ENCODE measurements at regions not wholly inside any gene's neighbourhood (a gene's known extent, or its start where the extent isn't known, plus 50 kb on each side); places are given as distances from the start of the nearest gene placed in this dataset.
A peak's percentile ranks its signal among the peaks of the same experiment; 100 is the strongest.

GRCh38 chr13:89925107-89925506 lies 1422.4 kb upstream of the MIR17HG start (continued):
- TF ChIP-seq ZNF764 (CRISPR knock-in tag; IDR thresholded peaks at IDR 0.05; ENCODE audit: low read depth) (0 out of 2 replicates have a peak, but pooled peaks have one; percentile 38), HNRNPLL (IDR thresholded peaks at IDR 0.05; ENCODE audit: low read depth, low read length, poor library complexity, severe bottlenecking) (no peak), ZNF57 (CRISPR knock-in tag; IDR thresholded peaks at IDR 0.05) (no peak)

GRCh38 chr13:89930861-89931260 lies 1416.6 kb upstream of the MIR17HG start:
- Histone ChIP-seq H3K4me2 (ENCODE audit: insufficient read depth, low read length) (no peak overlapping the region), H3K27ac (ENCODE audit: extremely low read depth, low read depth, low read length) (no peak overlapping the region), H3K9ac (ENCODE audit: insufficient read depth in 1 of 2, low read depth in 2 of 2, low read length in 2 of 2) (no peak overlapping the region), H4K20me1 (replicated peaks; ENCODE audit: control insufficient read depth, insufficient read depth, low read length) (no peaks in the 10 kb centered on the region), H2AFZ (ENCODE audit: low read depth, low read length) (no peak overlapping the region), H3K9me1 (ENCODE audit: control insufficient read depth, insufficient read depth, low read length) (no peaks in the 10 kb centered on the region), H3K79me2 (ENCODE audit: control insufficient read depth, insufficient read depth, low read length) (no peaks in the 10 kb centered on the region), H3K4me3 (no peak overlapping the region), H3K27me3 (ENCODE audit: control insufficient read depth in 2 of 2, insufficient read depth in 2 of 2, low read length in 2 of 2) (no peaks in the 10 kb centered on the region), H3K9me3 (replicated peaks; ENCODE audit: control insufficient read depth, insufficient read depth, low read depth, low read length) (peaks cover 6% of the 10 kb centered on the region; the same call in 1 of the 2 replicates), H3K36me3 (ENCODE audit: control insufficient read depth, insufficient read depth, low read length) (no peaks in the 10 kb centered on the region), H3K4me1 (replicated peaks in 1 of 2; ENCODE audit: control insufficient read depth in 2 of 2, insufficient read depth in 2 of 2, low read length in 2 of 2) (no peaks in the 10 kb centered on the region)
- no TSS peak for BruUV-seq (replicated peaks)
- no peak for ATAC-seq
- FAIRE-seq: no peak
- in situ Hi-C loops (cut with MboI) (no loop called here), intact Hi-C loops (cut with micrococcal nuclease) (no loop called here)
- WGBS (ENCODE audit: insufficient coverage, low coverage, missing lambda C conversion rate): 0% methylated on average over 2 of the region's 2 CpGs
- no peak for DNase-seq (ENCODE audit: extremely low read depth in 1 of 4, low spot score in 3 of 4)
- TF ChIP-seq ZBED1 (IDR thresholded peaks at IDR 0.05) (0 out of 2 replicates have a peak, but pooled peaks have one; percentile 16), SETDB1 (IDR thresholded peaks at IDR 0.05; ENCODE audit: low read length) (peak; percentile 69), SOX6 (IDR thresholded peaks at IDR 0.05) (no peak), NEUROD1 (IDR thresholded peaks at IDR 0.05; ENCODE audit: borderline replicate concordance, low read depth, low read length, partially characterized antibody) (no peak), TEAD4 (IDR thresholded peaks at IDR 0.05; ENCODE audit: low read length) (no peak), TEAD4 (CRISPR knock-in tag; IDR thresholded peaks at IDR 0.05; ENCODE audit: borderline replicate concordance) (0 out of 2 replicates have a peak, but pooled peaks have one; percentile 14), MYNN (IDR thresholded peaks at IDR 0.05) (no peak), MYNN (CRISPR knock-in tag; IDR thresholded peaks at IDR 0.05) (0 out of 2 replicates have a peak, but pooled peaks have one; percentile 38), ZNF699 (CRISPR knock-in tag; IDR thresholded peaks at IDR 0.05; ENCODE audit: insufficient replicate concordance) (no peak)
- CTCF ChIA-PET (ENCODE audit: low intra/inter-chr PET ratio): no interaction called here
- POLR2A ChIA-PET: no interaction called here

Data from K562 (cell line).